ENCODE measurements at regions not wholly inside any gene's neighbourhood (a gene's known extent, or its start where the extent isn't known, plus 50 kb on each side); places are given as distances from the start of the nearest gene placed in this dataset.
"Not testable (repeated sequence)": the region's sequence is repeated elsewhere in the genome, so short reads cannot be mapped to it uniquely, and the experiment has no call there.

- H3K27ac ChIP-seq; H3K36me3 ChIP-seq; H3K4me1 ChIP-seq; DNase-seq; H3K4me3 ChIP-seq; H3K27me3 ChIP-seq (replicated peaks in 1 of 7); intact Hi-C loops (cut with DNase I; ENCODE audit: low total_unique reads); H3K9me3 ChIP-seq: not testable (repeated sequence)
- 15 to 32% (median 23%) methylated on average over 2 of the region's 2 CpGs for WGBS, 5 donors
- TF ChIP-seq CTCF (IDR thresholded peaks at IDR 0.05 in 8 of 11, conservative IDR thresholded peaks at IDR 0.05 in 3 of 11): peak in 1 of 11 experiments; percentile 10
Observed at GRCh38 chr11:3488003-3488402, 109.1 kb upstream of the ZNF195 start.

- H3K36me3 ChIP-seq; intact Hi-C loops (cut with DNase I; ENCODE audit: low total_unique reads): not testable (repeated sequence)
Observed at GRCh38 chr11:3485737-3486136, 106.8 kb upstream of the ZNF195 start.

GRCh38 chr11:3476937-3477885 is 98.3 kb upstream of the ZNF195 start:
- H3K36me3 ChIP-seq; H3K27ac ChIP-seq; H3K4me1 ChIP-seq; DNase-seq; H3K4me3 ChIP-seq; intact Hi-C loops (cut with DNase I; ENCODE audit: low total_unique reads); H3K9me3 ChIP-seq; H3K27me3 ChIP-seq (replicated peaks in 1 of 7): not testable (repeated sequence)
- WGBS, 5 donors: 72 to 81% (median 80%) methylated on average over 14 to 20 of the region's 20 CpGs

More at GRCh38 chr11:3485737-3486136, 106.8 kb upstream of the ZNF195 start:
- not testable (repeated sequence) for H3K9me3 ChIP-seq; H3K4me3 ChIP-seq; DNase-seq; H3K27ac ChIP-seq; H3K4me1 ChIP-seq; H3K27me3 ChIP-seq (replicated peaks in 1 of 7)
- WGBS, 5 donors: 40 to 70% (median 65%) methylated on average over 7 to 10 of the region's 10 CpGs

GRCh38 chr11:3476084-3476936 is 97.4 kb upstream of the ZNF195 start:
- DNase-seq; H3K36me3 ChIP-seq; H3K4me1 ChIP-seq; H3K27ac ChIP-seq; H3K27me3 ChIP-seq (replicated peaks in 1 of 7); H3K9me3 ChIP-seq; intact Hi-C loops (cut with DNase I; ENCODE audit: low total_unique reads); H3K4me3 ChIP-seq: not testable (repeated sequence)
- 71 to 81% (median 72%) methylated on average over 23 to 27 of the region's 27 CpGs for WGBS, 5 donors
- TF ChIP-seq CTCF (IDR thresholded peaks at IDR 0.05 in 8 of 11, conservative IDR thresholded peaks at IDR 0.05 in 3 of 11): peak in 1 of 11 experiments; percentile 19

GRCh38 chr11:3468963-3469362 is 90.0 kb upstream of the ZNF195 start:
- WGBS, 5 donors: 80 to 89% (median 83%) methylated on average over 8 of the region's 8 CpGs
- not testable (repeated sequence) for H3K4me3 ChIP-seq

GRCh38 chr11:3467599-3467998 is 88.7 kb upstream of the ZNF195 start:
- DNase-seq; H3K9me3 ChIP-seq; intact Hi-C loops (cut with DNase I; ENCODE audit: low total_unique reads); H3K27ac ChIP-seq; H3K4me3 ChIP-seq; H3K36me3 ChIP-seq; H3K4me1 ChIP-seq; H3K27me3 ChIP-seq (replicated peaks in 1 of 7): not testable (repeated sequence)
- WGBS, 5 donors: 59 to 79% (median 72%) methylated on average over 5 of the region's 5 CpGs

More at GRCh38 chr11:3468963-3469362, 90.0 kb upstream of the ZNF195 start:
- H3K4me1 ChIP-seq; H3K27ac ChIP-seq; H3K9me3 ChIP-seq; H3K36me3 ChIP-seq; intact Hi-C loops (cut with DNase I; ENCODE audit: low total_unique reads); DNase-seq; H3K27me3 ChIP-seq (replicated peaks in 1 of 7): not testable (repeated sequence)

- peaks cover 0 to 22% (median 0%) of the 10 kb centered on the region in 7 donors for H3K27me3 ChIP-seq (replicated peaks in 1 of 7)
- H3K9me3 ChIP-seq; H3K36me3 ChIP-seq; intact Hi-C loops (cut with DNase I; ENCODE audit: low total_unique reads); DNase-seq; H3K27ac ChIP-seq: not testable (repeated sequence)
- H3K4me1 ChIP-seq: peaks cover 0 to 15% (median 0%) of the 10 kb centered on the region in 6 donors
- WGBS, 5 donors: 27 to 73% (median 46%) methylated on average over 10 of the region's 10 CpGs
- H3K4me3 ChIP-seq: peak overlapping the region in 1 of 8 donors; percentile 42
Observed at GRCh38 chr11:3455666-3456065, 76.7 kb upstream of the ZNF195 start.

Data from spleen (tissue), 11 donors.